Kidney (tissue), 13 donors: ENCODE measurements at regions not wholly inside any gene's neighbourhood (a gene's known extent, or its start where the extent isn't known, plus 50 kb on each side); places are given as distances from the start of the nearest gene placed in this dataset.
A peak's percentile ranks its signal among the peaks of the same experiment; 100 is the strongest.

Experiments
- DNase-seq, 5 donors: peaks; one replicate each; pipeline ENCODE4 v3.0.0-alpha.2; 2013 to 2020
- FAIRE-seq: peaks from 2 replicates; lab custom pipeline; 2012; peaks lifted over from hg19 to GRCh38; lab: Jason Lieb, UNC
- H3K27ac ChIP-seq, 2 donors: one replicate each; pipeline ENCODE4 v1.7.0; 2013; ENCODE audit warnings: low read depth in 2 of 2, low read length in 2 of 2, inconsistent platforms in 1 of 2
- H3K27me3 ChIP-seq: one replicate; pipeline ENCODE4 v1.7.1; 2013; ENCODE audit warnings: low read length, inconsistent platforms; ENCODE audit not compliant: control insufficient read depth, insufficient read depth
- H3K36me3 ChIP-seq, 3 donors: one replicate each; pipeline versions ENCODE4 v1.7.0 to v1.7.1; 2013; ENCODE audit warnings: low read length in 3 of 3, control low read depth in 1 of 3, inconsistent platforms in 1 of 3; ENCODE audit not compliant: insufficient read depth in 3 of 3, control insufficient read depth in 2 of 3
- H3K4me1 ChIP-seq, 3 donors: one replicate each; pipeline versions ENCODE4 v1.7.0 to v1.7.1; 2013; ENCODE audit warnings: low read length in 3 of 3, inconsistent platforms in 1 of 3, low read depth in 1 of 3; ENCODE audit not compliant: control insufficient read depth in 2 of 3, insufficient read depth in 2 of 3
- H3K4me3 ChIP-seq, 3 donors: one replicate each; pipeline versions ENCODE4 v1.7.0 to v1.8.1; 2013; ENCODE audit warnings: low read length in 3 of 3, control low read depth in 1 of 3, inconsistent platforms in 1 of 3
- H3K9ac ChIP-seq, 3 donors: one replicate each; pipeline versions ENCODE4 v1.7.0 to v1.7.1; 2013; ENCODE audit warnings: low read length in 3 of 3, control low read depth in 1 of 3, inconsistent platforms in 1 of 3
- H3K9me3 ChIP-seq, 3 donors: one replicate each; pipeline versions ENCODE4 v1.7.0 to v1.7.1; 2013; ENCODE audit warnings: low read length in 3 of 3, control low read depth in 1 of 3, inconsistent platforms in 1 of 3; ENCODE audit not compliant: control insufficient read depth in 2 of 3, insufficient read depth in 1 of 3
- intact Hi-C: fragments of 100-400 bp; cut with DNase I; formaldehyde crosslinking; loops from one replicate; pipeline ENCODE4 v1.11.1; 2022
- TF ChIP-seq, protein P1 (sequence below): IDR thresholded peaks from 3 replicates; pipeline ENCODE4 v1.5.1; 2012; ENCODE audit warnings: mild to moderate bottlenecking, moderate library complexity, borderline replicate concordance; ENCODE audit not compliant: insufficient read depth; ENCODE audit errors: extremely low read depth
- donor health status: control.
- donor health status: control.
- donor health status: control.
- donor health status: control.
- donor health status: control.
- donor health status: DM: yes; HTN: yes; CAD: no.
- donor health status: Normal renal cell carcinoma (clear cell type).

DNA sequence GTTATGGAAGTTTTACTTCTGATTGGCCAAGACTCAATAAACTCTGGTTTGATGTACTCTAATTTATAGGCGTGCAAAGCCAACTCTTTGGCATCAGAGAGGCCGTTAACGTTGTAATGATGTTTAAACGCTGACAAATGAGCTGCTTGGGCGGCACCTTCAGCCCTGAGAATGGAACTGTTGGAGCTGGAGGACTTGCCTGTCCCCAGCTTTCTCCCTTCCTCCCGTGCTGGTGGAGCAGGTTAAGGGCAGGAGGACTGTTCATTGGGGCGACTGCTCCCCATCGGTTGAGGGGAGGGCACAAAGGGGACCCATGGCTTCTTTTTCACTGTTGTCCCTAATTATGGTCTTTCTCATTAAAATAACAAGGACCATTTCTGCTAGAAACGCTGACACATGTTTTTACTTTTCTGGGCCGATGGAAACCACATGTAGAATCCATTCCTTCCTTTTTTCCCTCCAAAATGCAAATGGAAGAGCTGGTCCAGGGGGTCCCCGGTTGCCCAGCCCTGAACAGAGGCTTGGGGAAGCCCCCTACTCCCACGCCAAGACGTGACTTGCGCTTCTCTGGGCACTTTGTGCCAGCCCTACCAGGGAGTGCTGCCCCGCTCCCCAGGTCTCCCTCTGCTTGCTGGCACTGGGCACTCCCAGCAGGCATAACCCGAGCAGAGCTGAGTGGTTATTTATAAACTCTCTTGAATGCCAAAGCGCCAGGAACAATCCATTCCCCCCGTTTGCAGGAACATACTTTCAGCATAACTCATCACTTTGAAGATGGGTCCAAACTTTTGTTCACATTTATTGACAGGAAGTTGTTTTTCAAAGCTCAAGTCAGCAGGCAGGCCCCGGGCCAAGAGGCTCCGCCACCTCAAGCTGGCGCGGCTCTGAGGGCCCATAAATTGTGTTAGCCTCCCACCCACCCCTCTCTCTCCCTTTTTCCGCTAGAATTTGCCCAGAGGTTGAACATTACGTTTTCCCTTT is 170.1 kb downstream of the ASB1 start:
- no peak for FAIRE-seq
- peak overlapping the region in 1 of 2 donors; percentile 64 for H3K27ac ChIP-seq
- DNase-seq: peak in 4 of 5 donors; percentile 42 to 87 (median 70)
- H3K36me3 ChIP-seq: no peaks in the 10 kb centered on the region
- no peak overlapping the region for H3K9ac ChIP-seq
- no peaks in the 10 kb centered on the region for H3K27me3 ChIP-seq
- no peak overlapping the region for H3K4me3 ChIP-seq
- peaks cover 3 to 9% (median 6%) of the 10 kb centered on the region in 3 donors for H3K4me1 ChIP-seq
- H3K9me3 ChIP-seq: no peaks in the 10 kb centered on the region
- TF ChIP-seq, protein P1, sequence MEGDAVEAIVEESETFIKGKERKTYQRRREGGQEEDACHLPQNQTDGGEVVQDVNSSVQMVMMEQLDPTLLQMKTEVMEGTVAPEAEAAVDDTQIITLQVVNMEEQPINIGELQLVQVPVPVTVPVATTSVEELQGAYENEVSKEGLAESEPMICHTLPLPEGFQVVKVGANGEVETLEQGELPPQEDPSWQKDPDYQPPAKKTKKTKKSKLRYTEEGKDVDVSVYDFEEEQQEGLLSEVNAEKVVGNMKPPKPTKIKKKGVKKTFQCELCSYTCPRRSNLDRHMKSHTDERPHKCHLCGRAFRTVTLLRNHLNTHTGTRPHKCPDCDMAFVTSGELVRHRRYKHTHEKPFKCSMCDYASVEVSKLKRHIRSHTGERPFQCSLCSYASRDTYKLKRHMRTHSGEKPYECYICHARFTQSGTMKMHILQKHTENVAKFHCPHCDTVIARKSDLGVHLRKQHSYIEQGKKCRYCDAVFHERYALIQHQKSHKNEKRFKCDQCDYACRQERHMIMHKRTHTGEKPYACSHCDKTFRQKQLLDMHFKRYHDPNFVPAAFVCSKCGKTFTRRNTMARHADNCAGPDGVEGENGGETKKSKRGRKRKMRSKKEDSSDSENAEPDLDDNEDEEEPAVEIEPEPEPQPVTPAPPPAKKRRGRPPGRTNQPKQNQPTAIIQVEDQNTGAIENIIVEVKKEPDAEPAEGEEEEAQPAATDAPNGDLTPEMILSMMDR: no peak
- intact Hi-C loops: no loop called here

DNA sequence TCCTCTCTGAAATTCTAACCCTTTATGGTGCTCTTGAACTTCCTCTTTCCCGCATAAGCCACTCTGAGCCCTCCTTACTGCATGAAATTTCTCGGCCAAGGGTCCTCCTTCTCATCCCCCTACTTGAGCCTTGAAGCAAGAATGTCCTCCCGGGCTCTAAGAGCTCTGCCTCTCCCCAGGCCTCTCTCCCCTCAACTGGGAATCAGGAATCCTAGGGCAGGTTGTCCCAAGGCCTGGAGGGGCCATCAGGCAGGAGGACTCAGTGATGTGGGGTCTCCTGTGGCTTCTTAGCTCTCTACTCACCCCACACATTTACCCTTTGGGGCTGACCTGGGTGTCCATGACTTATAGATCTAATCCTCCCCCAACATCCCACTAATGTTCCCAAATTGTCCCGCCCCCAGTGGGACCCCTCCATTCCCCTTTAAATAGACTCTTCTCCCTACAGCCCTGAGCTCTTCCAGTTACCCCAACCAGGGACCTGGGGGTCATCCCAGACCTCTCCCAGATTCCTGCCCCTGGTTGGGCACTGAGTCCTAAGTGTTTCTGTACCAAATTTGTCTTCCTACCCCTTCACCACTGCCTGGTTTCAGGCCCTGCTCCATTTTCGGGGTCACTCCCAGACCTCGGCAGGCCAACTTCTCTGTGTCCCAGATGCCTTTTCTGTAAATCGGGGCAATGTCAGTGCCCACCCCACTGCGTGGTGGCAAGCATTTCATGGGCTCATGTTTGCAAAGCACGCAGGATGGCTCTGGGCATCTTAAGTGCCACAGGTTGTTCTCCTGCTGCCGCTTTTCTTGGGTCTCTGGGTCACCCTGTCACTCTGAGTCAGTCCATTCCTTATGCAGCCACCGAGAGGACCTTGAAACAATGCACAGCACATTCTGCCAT is 171.2 kb downstream of the ASB1 start:
- TF ChIP-seq, protein P1: no peak
- no peak overlapping the region for H3K9ac ChIP-seq
- no peak for DNase-seq
- H3K27me3 ChIP-seq: no peaks in the 10 kb centered on the region
- H3K4me3 ChIP-seq: no peak overlapping the region
- H3K36me3 ChIP-seq: no peaks in the 10 kb centered on the region
- H3K4me1 ChIP-seq: peaks cover 3 to 9% (median 6%) of the 10 kb centered on the region in 3 donors
- intact Hi-C loops: no loop called here
- H3K9me3 ChIP-seq: no peaks in the 10 kb centered on the region
- H3K27ac ChIP-seq: peak overlapping the region in 1 of 2 donors; percentile 64
- no peak for FAIRE-seq

DNA sequence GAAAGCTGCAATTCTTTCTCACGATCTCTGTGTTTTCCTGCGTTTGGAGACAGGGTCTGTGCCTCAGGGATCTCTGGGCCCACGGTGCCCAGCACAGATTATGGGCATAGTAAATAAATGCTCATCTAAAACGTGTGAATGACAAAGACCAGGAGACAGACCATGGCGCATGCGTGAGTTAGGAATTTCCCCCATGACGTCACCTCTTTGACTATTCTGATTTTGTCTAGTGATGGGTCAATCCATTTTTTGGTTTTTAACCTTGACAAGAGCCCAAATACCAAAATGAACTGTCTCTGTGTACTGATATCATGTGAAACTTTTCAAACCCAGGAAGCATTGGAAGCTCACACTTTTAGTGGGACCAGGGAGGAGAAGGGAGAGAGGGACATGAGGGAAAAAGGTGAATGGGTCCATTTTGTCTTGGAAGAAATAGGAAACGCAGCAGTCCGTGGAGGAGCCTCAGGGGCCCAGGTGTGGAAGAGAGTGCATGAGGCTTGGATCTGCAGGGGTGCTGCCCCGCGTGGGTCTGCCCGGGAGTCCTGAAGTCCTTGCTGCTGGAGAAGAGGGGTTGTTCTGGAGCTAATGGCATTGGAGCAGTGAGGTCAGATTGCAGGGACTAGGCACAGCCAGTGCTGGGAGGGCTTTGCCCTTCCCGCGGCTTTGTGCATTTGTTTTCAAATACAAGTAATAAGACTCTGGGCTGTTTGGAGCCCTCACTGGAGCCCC is 172.2 kb downstream of the ASB1 start:
- no peak overlapping the region for H3K9ac ChIP-seq
- H3K9me3 ChIP-seq: no peaks in the 10 kb centered on the region
- no peak overlapping the region for H3K4me3 ChIP-seq
- H3K4me1 ChIP-seq: peaks cover 3 to 9% (median 6%) of the 10 kb centered on the region in 3 donors
- no peak overlapping the region for H3K27ac ChIP-seq
- FAIRE-seq (no peak), DNase-seq (no peak)
- TF ChIP-seq, protein P1: no peak
- intact Hi-C loops: no loop called here
- no peaks in the 10 kb centered on the region for H3K27me3 ChIP-seq
- no peaks in the 10 kb centered on the region for H3K36me3 ChIP-seq
